WERI-Rb-1 (cell line): ENCODE measurements at regions not wholly inside any gene's neighbourhood (a gene's known extent, or its start where the extent isn't known, plus 50 kb on each side); places are given as distances from the start of the nearest gene placed in this dataset.

Experiments used
- DNase-seq: peaks from one replicate; pipeline ENCODE4 v3.0.0-alpha.2; 2020
- H3K27ac ChIP-seq: fragments of 250-450 bp; sonication (Bioruptor Pico); 2 replicates; pipeline ENCODE4 v1.5.1; 2020; ENCODE audit warnings: mild to moderate bottlenecking, moderate library complexity
- H3K27me3 ChIP-seq: fragments of 250-450 bp; sonication (Bioruptor Pico); 2 replicates; pipeline ENCODE4 v1.5.1; 2021; ENCODE audit warnings: mild to moderate bottlenecking, low read depth, moderate library complexity; ENCODE audit not compliant: insufficient read depth, severe bottlenecking
- H3K36me3 ChIP-seq: fragments of 250-450 bp; sonication (Bioruptor Pico); 2 replicates; pipeline ENCODE4 v1.5.1; 2020; ENCODE audit warnings: mild to moderate bottlenecking, moderate library complexity
- H3K4me3 ChIP-seq: 2 replicates; pipeline ENCODE4 v1.5.1; 2011; ENCODE audit warnings: low read depth, mild to moderate bottlenecking, control low read depth, low read length
- H3K9me3 ChIP-seq: fragments of 250-450 bp; sonication (Bioruptor Pico); 2 replicates; pipeline ENCODE4 v1.5.1; 2021; ENCODE audit warnings: mild to moderate bottlenecking, moderate library complexity; ENCODE audit not compliant: severe bottlenecking
- TF ChIP-seq, protein P1 (sequence below): IDR thresholded peaks from 2 replicates; pipeline ENCODE4 v1.5.1; 2011; ENCODE audit warnings: low read depth, mild to moderate bottlenecking, control low read depth, inconsistent platforms, low read length

DNA sequence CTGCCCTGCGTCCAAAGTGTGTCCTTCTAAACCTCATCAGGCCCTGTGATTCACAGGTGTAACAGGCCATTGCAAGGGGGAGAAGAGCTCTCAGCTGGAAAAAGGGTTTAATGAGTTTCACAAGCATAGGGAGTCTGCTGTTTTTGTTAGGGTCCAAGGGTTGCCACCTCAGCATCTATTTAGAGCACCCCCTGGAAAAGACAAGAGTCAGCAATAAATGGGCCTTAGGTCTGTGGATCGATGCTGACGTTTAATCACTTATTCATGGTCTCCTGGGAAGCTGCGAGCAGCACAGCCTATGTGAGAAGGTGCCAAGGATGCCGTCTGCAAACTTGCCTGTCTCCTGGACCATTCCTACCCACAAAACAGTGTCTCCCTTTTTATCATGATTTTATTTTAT is 78.4 kb upstream of the BAIAP2L1 start:
- no peak overlapping the region for H3K4me3 ChIP-seq
- DNase-seq = no peak
- H3K27ac ChIP-seq = no peak overlapping the region
- TF ChIP-seq, protein P1, sequence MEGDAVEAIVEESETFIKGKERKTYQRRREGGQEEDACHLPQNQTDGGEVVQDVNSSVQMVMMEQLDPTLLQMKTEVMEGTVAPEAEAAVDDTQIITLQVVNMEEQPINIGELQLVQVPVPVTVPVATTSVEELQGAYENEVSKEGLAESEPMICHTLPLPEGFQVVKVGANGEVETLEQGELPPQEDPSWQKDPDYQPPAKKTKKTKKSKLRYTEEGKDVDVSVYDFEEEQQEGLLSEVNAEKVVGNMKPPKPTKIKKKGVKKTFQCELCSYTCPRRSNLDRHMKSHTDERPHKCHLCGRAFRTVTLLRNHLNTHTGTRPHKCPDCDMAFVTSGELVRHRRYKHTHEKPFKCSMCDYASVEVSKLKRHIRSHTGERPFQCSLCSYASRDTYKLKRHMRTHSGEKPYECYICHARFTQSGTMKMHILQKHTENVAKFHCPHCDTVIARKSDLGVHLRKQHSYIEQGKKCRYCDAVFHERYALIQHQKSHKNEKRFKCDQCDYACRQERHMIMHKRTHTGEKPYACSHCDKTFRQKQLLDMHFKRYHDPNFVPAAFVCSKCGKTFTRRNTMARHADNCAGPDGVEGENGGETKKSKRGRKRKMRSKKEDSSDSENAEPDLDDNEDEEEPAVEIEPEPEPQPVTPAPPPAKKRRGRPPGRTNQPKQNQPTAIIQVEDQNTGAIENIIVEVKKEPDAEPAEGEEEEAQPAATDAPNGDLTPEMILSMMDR = no peak
- H3K27me3 ChIP-seq = no peaks in the 10 kb centered on the region
- peaks cover 9% of the 10 kb centered on the region for H3K9me3 ChIP-seq
- no peaks in the 10 kb centered on the region for H3K36me3 ChIP-seq

DNA sequence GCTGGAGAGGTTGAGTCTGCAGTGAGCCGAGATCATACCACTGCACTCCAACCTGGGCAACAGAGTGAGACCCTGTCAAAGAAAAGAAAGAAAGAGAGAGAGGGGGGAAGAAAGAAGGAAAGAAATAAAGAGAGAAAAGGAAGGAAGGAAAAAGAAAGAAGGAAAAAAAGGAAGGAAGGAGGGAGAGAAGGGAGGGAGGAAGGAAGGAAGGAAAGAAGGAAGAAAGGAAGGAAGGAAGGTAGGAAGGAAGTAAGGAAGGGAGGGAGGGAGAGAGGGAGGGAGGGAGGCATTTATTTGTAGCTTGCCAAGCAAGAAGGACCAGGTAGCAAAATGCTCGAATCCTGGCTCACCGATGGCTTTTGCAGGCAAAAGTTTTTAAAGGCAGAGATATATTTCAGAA is 74.5 kb upstream of the BAIAP2L1 start:
- DNase-seq = no peak
- no peak overlapping the region for H3K4me3 ChIP-seq
- no peaks in the 10 kb centered on the region for H3K27me3 ChIP-seq
- TF ChIP-seq, protein P1 = no peak
- no peak overlapping the region for H3K27ac ChIP-seq
- H3K36me3 ChIP-seq = no peaks in the 10 kb centered on the region
- peaks cover 4% of the 10 kb centered on the region for H3K9me3 ChIP-seq

DNA sequence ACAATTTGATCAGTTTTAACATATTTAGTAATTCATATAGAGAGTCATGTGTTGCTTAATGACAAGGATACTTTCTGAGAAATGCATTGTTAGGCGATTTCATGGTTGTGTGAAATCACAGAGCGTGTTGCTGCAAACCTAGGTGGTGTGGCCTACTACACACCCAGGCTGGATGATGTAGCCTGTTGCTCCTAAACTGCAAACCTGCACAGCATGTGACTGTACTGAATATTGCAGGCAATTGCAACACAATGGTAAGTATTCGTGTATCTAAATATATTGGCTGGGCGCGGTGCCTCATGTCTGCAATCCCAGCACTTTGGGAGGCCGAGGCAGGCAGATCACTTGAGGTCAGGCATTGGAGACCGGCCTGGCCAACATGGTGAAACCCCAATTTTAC is 73.7 kb upstream of the BAIAP2L1 start:
- no peak for DNase-seq
- TF ChIP-seq, protein P1 = no peak
- H3K27ac ChIP-seq = no peak overlapping the region
- H3K4me3 ChIP-seq = no peak overlapping the region
- no peaks in the 10 kb centered on the region for H3K27me3 ChIP-seq
- no peaks in the 10 kb centered on the region for H3K9me3 ChIP-seq
- no peaks in the 10 kb centered on the region for H3K36me3 ChIP-seq

DNA sequence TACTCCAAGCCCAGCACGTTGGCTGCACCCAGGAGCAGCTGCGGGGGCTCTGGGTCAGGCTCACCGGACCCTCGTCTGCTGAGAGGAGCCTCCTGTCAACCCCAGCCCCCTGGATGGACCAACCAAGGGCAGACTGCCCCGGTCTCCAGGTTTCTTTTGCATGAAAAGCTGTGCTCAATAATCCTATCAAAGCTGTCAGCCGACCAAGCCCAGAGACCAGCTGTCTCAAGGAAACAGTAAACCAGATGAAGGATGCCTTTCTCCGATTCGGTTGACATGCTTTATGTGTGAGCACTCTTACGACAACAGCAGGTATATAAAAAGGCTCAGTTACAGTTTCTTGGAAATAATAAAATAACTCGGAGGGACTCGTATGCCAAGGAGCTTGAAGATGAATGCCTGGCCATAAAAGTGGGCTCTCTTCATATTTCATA is 71.6 kb upstream of the BAIAP2L1 start:
- H3K27ac ChIP-seq = peak overlapping the region; percentile 56; the same call in 1 of the 2 replicates
- no peaks in the 10 kb centered on the region for H3K9me3 ChIP-seq
- peak; percentile 83 for DNase-seq
- no peaks in the 10 kb centered on the region for H3K27me3 ChIP-seq
- H3K36me3 ChIP-seq = no peaks in the 10 kb centered on the region
- TF ChIP-seq, protein P1 = no peak
- peak overlapping the region; percentile 47 for H3K4me3 ChIP-seq

DNA sequence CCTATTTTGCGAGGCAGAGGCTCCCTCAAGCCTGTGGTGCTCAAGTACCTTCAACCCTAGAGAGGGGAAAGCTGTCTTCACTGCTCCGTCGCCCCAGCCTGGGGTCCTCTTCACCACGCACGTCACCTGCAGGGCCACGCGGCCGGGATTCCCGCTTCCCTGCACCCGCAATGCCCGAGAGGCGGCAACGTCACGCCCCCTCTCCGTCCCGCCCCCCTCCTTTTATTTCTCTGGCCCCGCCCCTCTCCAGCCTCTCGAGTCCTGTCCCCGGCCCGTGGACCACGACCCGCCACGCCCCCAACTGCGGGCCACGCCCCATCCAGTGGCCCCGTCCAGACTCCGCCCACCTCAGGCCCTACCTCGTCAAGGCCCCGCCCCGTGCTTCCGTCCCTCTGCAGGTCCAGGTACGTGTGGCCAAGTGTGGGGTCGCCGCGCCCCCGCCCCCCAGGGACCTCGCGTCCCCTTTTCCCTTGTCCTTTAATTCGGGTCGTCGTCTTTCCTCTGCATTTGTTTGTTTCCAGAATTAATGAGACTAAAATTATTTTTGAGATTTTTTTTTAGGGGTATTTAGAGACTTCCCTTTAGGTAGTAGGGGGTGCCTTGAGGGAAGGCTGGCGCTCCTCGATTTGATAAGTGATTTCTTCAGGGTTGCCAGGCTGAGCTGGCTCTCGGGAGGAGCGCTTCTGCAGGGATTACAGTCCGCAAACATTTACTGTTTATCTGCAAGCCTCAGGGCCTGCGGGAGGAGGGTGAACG is 69.8 kb upstream of the BAIAP2L1 start:
- Histone ChIP-seq H3K4me3 (no peak overlapping the region), H3K9me3 (no peaks in the 10 kb centered on the region), H3K36me3 (no peaks in the 10 kb centered on the region), H3K27me3 (no peaks in the 10 kb centered on the region), H3K27ac (no peak overlapping the region)
- TF ChIP-seq, protein P1 = no peak
- peak; percentile 20 for DNase-seq

DNA sequence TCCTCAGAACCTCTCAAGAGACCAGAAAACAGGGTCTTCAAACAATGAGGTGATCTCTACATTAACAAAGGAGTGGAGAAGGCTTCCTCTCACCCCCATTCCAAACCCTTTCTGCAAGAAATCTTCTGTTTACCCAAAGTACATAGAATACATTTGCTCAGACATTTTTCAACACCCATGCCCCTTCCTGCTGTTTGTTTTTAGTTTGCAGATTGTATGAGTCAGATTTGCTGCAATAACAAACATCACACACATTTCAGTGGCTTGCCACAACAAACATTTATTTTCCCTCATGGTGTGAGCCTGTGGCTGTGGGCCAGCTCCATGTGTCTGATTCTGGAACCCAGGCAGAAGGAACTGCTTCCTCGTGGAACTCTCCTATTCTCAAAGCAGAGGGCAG is 68.2 kb upstream of the BAIAP2L1 start:
- H3K27ac ChIP-seq = no peak overlapping the region
- no peaks in the 10 kb centered on the region for H3K9me3 ChIP-seq
- no peak overlapping the region for H3K4me3 ChIP-seq
- no peaks in the 10 kb centered on the region for H3K36me3 ChIP-seq
- no peak for DNase-seq
- TF ChIP-seq, protein P1 = no peak
- H3K27me3 ChIP-seq = no peaks in the 10 kb centered on the region
